H1 (cell line): ENCODE measurements at regions not wholly inside any gene's neighbourhood (a gene's known extent, or its start where the extent isn't known, plus 50 kb on each side); places are given as distances from the start of the nearest gene placed in this dataset.

ENCODE experiments used
- CTCF ChIA-PET: fragments of 300-600 bp; sonication (Branson Sonifier 250); formaldehyde crosslinking; loops from one replicate; lab custom pipeline; 2021; ENCODE audit not compliant: partially characterized antibody; lab: Charles Lee
- POLR2A ChIA-PET: fragments of 300-600 bp; sonication (Branson Sonifier 250); formaldehyde crosslinking; loops from one replicate; lab custom pipeline; 2021; ENCODE audit warnings: inconsistent platforms; ENCODE audit not compliant: partially characterized antibody; lab: Charles Lee
- DNase-seq, 2 experiments: peaks; one replicate each; pipeline versions ENCODE4 v3.0.0 to v3.0.0-alpha.2; 2010 to 2022; ENCODE audit warnings: low spot score in 2 of 2, low read depth in 1 of 2, mixed read lengths in 1 of 2
- FAIRE-seq: peaks from 2 replicates; lab custom pipeline; 2011; peaks lifted over from hg19 to GRCh38; lab: Jason Lieb, UNC
- H2AFZ ChIP-seq: 2 replicates; pipeline ENCODE4 v1.8.1; 2012; ENCODE audit warnings: low read length, inconsistent platforms
- H2AK5ac ChIP-seq: 2 replicates; pipeline ENCODE4 v1.6.1; 2013; ENCODE audit warnings: low read depth, low read length
- H2BK120ac ChIP-seq: replicated peaks from 2 replicates; pipeline ENCODE3; 2013; ENCODE audit warnings: low read depth, low read length, inconsistent platforms
- H2BK12ac ChIP-seq: 2 replicates; pipeline ENCODE4 v1.6.1; 2013; ENCODE audit warnings: low read depth, low read length
- H2BK15ac ChIP-seq: 2 replicates; pipeline ENCODE4 v1.6.1; 2013; ENCODE audit warnings: low read length
- H2BK20ac ChIP-seq: 2 replicates; pipeline ENCODE4 v1.6.1; 2013; ENCODE audit warnings: low read length
- H2BK5ac ChIP-seq: 2 replicates; pipeline ENCODE4 v1.6.1; 2013; ENCODE audit warnings: low read depth, low read length
- H3K14ac ChIP-seq: 2 replicates; pipeline ENCODE4 v1.6.1; 2013; ENCODE audit warnings: inconsistent platforms; ENCODE audit not compliant: insufficient read length
- H3K18ac ChIP-seq: 2 replicates; pipeline ENCODE4 v1.6.1; 2013; ENCODE audit warnings: low read length; ENCODE audit errors: extremely low read depth
- H3K23ac ChIP-seq: 2 replicates; pipeline ENCODE4 v1.6.1; 2013; ENCODE audit warnings: inconsistent platforms; ENCODE audit not compliant: insufficient read length
- H3K23me2 ChIP-seq: 2 replicates; pipeline ENCODE4 v1.6.1; 2013; ENCODE audit warnings: low read depth, low read length
- H3K27ac ChIP-seq: 2 replicates; pipeline ENCODE4 v1.6.1; 2011; ENCODE audit warnings: low read depth, low read length, inconsistent platforms
- H3K27me3 ChIP-seq, 4 experiments: replicated peaks in 1 of 4; 1 replicate in 1 of 4; 2 replicates in 3 of 4; pipeline versions ENCODE4 v1.6.1 to v1.8.1; 2011 to 2013; ENCODE audit warnings: low read length in 3 of 4, mild to moderate bottlenecking in 3 of 4, inconsistent platforms in 2 of 4, mixed read lengths in 2 of 4, moderate library complexity in 1 of 4; ENCODE audit not compliant: control insufficient read depth in 3 of 4, insufficient read depth in 3 of 4; ENCODE audit errors: extremely low read depth in 1 of 4
- H3K36me3 ChIP-seq, 4 experiments: 2 replicates each; pipeline versions ENCODE4 v1.6.1 to v1.8.1; 2011 to 2013; ENCODE audit warnings: mild to moderate bottlenecking in 4 of 4, low read length in 3 of 4, moderate library complexity in 2 of 4, control low read depth in 1 of 4, inconsistent platforms in 1 of 4; ENCODE audit not compliant: insufficient read depth in 4 of 4, control insufficient read depth in 2 of 4
- H3K4ac ChIP-seq: replicated peaks from 2 replicates; pipeline ENCODE3; 2013; ENCODE audit warnings: low read length, low read depth, mixed read lengths, inconsistent platforms; ENCODE audit not compliant: insufficient read length
- H3K4me1 ChIP-seq, 4 experiments: replicated peaks in 1 of 4; 1 replicate in 1 of 4; 2 replicates in 3 of 4; pipeline versions ENCODE4 v1.6.1 to v1.8.1; 2011 to 2013; ENCODE audit warnings: low read length in 3 of 4, inconsistent platforms in 2 of 4, mixed read lengths in 1 of 4; ENCODE audit not compliant: insufficient read depth in 4 of 4, control insufficient read depth in 3 of 4
- H3K4me2 ChIP-seq, 2 experiments: 2 replicates each; pipeline versions ENCODE4 v1.6.1 to v1.8.1; 2011 to 2013; ENCODE audit warnings: low read depth in 2 of 2, low read length in 2 of 2, control low read depth in 1 of 2, inconsistent platforms in 1 of 2, mild to moderate bottlenecking in 1 of 2; ENCODE audit not compliant: insufficient read depth in 1 of 2
- H3K4me3 ChIP-seq, 4 experiments: fragments of 200-600, 300-600 bp in 1 of 4; sonication (generic), shearing (Covaris generic), sonication (Bioruptor Twin) in 1 of 4; 2 replicates each; pipeline versions ENCODE4 v1.5.1 to v1.8.1; 2011 to 2016; ENCODE audit warnings: low read length in 4 of 4, low read depth in 3 of 4, control low read depth in 2 of 4, inconsistent platforms in 2 of 4, mild to moderate bottlenecking in 2 of 4, mixed read lengths in 1 of 4, moderate library complexity in 1 of 4; ENCODE audit not compliant: insufficient read depth in 2 of 4; ENCODE audit errors: extremely low read depth in 1 of 4
- H3K56ac ChIP-seq: replicated peaks from 2 replicates; pipeline ENCODE3; 2013; ENCODE audit warnings: low read depth, mild to moderate bottlenecking, mixed read lengths, low read length, inconsistent platforms; ENCODE audit not compliant: insufficient read length
- H3K79me1 ChIP-seq: 2 replicates; pipeline ENCODE4 v1.6.1; 2013; ENCODE audit warnings: low read depth, low read length, control low read depth
- H3K79me2 ChIP-seq, 2 experiments: 2 replicates each; pipeline versions ENCODE4 v1.6.1 to v1.8.1; 2012 to 2013; ENCODE audit warnings: low read length in 2 of 2, mild to moderate bottlenecking in 2 of 2, inconsistent platforms in 1 of 2; ENCODE audit not compliant: insufficient read depth in 2 of 2, control insufficient read depth in 1 of 2
- H3K9ac ChIP-seq, 4 experiments: replicated peaks in 1 of 4; 1 replicate in 1 of 4; 2 replicates in 3 of 4; pipeline versions ENCODE4 v1.6.1 to v1.8.1; 2011 to 2013; ENCODE audit warnings: low read depth in 3 of 4, low read length in 3 of 4, control low read depth in 2 of 4, mild to moderate bottlenecking in 2 of 4, moderate library complexity in 2 of 4, inconsistent platforms in 1 of 4; ENCODE audit errors: extremely low read depth in 1 of 4
- H3K9me3 ChIP-seq, 2 experiments: 2 replicates each; pipeline versions ENCODE4 v1.6.1 to v1.8.1; 2012 to 2013; ENCODE audit warnings: mild to moderate bottlenecking in 2 of 2, moderate library complexity in 2 of 2, control low read depth in 1 of 2, inconsistent platforms in 1 of 2, low read depth in 1 of 2, low read length in 1 of 2, mixed read lengths in 1 of 2; ENCODE audit not compliant: insufficient read depth in 2 of 2
- H4K20me1 ChIP-seq, 2 experiments: replicated peaks in 1 of 2; 2 replicates each; pipeline versions ENCODE3 to v1.8.1; 2011 to 2013; ENCODE audit warnings: inconsistent platforms in 2 of 2, low read length in 2 of 2, mild to moderate bottlenecking in 1 of 2; ENCODE audit not compliant: insufficient read depth in 2 of 2, control insufficient read depth in 1 of 2
- H4K5ac ChIP-seq: 2 replicates; pipeline ENCODE4 v1.6.1; 2013; ENCODE audit warnings: low read length, low read depth, mixed read lengths, inconsistent platforms; ENCODE audit not compliant: insufficient read length
- H4K8ac ChIP-seq: 2 replicates; pipeline ENCODE4 v1.8.0; 2013; ENCODE audit warnings: mild to moderate bottlenecking, moderate library complexity, low read length, inconsistent platforms; ENCODE audit not compliant: insufficient read depth; ENCODE audit errors: extremely low read depth
- H4K91ac ChIP-seq: replicated peaks from 2 replicates; pipeline ENCODE3; 2013; ENCODE audit warnings: low read length, mixed read lengths, inconsistent platforms; ENCODE audit not compliant: insufficient read length
- ASH2L ChIP-seq: fragments of 200-600, 300-600 bp; sonication (generic); IDR thresholded peaks from one replicate; pipeline ENCODE4 v1.7.1; 2017; ENCODE audit warnings: low read length
- ATF2 ChIP-seq: IDR thresholded peaks from 2 replicates; pipeline ENCODE4 v1.6.1; 2012; ENCODE audit warnings: low read length, inconsistent platforms
- BCL11A ChIP-seq, 2 experiments: IDR thresholded peaks; one replicate each; pipeline ENCODE4 v1.6.1; 2011; ENCODE audit warnings: low read depth in 2 of 2, low read length in 2 of 2, mild to moderate bottlenecking in 2 of 2
- JUN ChIP-seq: IDR thresholded peaks from 2 replicates; pipeline ENCODE4 v1.6.1; 2011; ENCODE audit warnings: low read depth, mild to moderate bottlenecking, improper control_type of control experiment, low read length
- POU5F1 ChIP-seq: IDR thresholded peaks from 2 replicates; pipeline ENCODE4 v1.6.1; 2011; ENCODE audit warnings: low read depth, mild to moderate bottlenecking, low read length, moderate library complexity
- RAD21 ChIP-seq, 2 experiments: IDR thresholded peaks in 1 of 2; conservative IDR thresholded peaks in 1 of 2; 2 replicates each; pipeline ENCODE4 v1.6.1; 2011; ENCODE audit warnings: low read depth in 2 of 2, low read length in 2 of 2, improper control_type of control experiment in 1 of 2, inconsistent platforms in 1 of 2, mild to moderate bottlenecking in 1 of 2, moderate library complexity in 1 of 2
- RFX5 ChIP-seq: IDR thresholded peaks from 2 replicates; pipeline ENCODE4 v1.6.1; 2011; ENCODE audit warnings: low read depth, low read length, improper control_type of control experiment, borderline replicate concordance
- SIRT6 ChIP-seq: IDR thresholded peaks from one replicate; pipeline ENCODE4 v1.7.1; 2012; ENCODE audit warnings: low read length, inconsistent platforms
- SRF ChIP-seq: IDR thresholded peaks from 2 replicates; pipeline ENCODE4 v1.6.1; 2011; ENCODE audit warnings: mild to moderate bottlenecking, low read depth, low read length, moderate library complexity
- WGBS, 2 experiments: shearing (Covaris generic) in 1 of 2; methylation state at CpG; one replicate each; pipeline versions ENCODE4 v1.1.6 to v1.1.7; 2013 to 2015; ENCODE audit warnings: low lambda C conversion rate in 2 of 2, mixed read lengths in 2 of 2, inconsistent platforms in 1 of 2, low coverage in 1 of 2, missing lambda C conversion rate in 1 of 2; ENCODE audit not compliant: insufficient replicate concordance in 2 of 2, insufficient coverage in 1 of 2, insufficient read length in 1 of 2; ENCODE audit errors: extremely low coverage in 1 of 2, missing lambda C conversion rate in 1 of 2; 5-methylcytosine and 5-hydroxymethylcytosine counted together

DNA sequence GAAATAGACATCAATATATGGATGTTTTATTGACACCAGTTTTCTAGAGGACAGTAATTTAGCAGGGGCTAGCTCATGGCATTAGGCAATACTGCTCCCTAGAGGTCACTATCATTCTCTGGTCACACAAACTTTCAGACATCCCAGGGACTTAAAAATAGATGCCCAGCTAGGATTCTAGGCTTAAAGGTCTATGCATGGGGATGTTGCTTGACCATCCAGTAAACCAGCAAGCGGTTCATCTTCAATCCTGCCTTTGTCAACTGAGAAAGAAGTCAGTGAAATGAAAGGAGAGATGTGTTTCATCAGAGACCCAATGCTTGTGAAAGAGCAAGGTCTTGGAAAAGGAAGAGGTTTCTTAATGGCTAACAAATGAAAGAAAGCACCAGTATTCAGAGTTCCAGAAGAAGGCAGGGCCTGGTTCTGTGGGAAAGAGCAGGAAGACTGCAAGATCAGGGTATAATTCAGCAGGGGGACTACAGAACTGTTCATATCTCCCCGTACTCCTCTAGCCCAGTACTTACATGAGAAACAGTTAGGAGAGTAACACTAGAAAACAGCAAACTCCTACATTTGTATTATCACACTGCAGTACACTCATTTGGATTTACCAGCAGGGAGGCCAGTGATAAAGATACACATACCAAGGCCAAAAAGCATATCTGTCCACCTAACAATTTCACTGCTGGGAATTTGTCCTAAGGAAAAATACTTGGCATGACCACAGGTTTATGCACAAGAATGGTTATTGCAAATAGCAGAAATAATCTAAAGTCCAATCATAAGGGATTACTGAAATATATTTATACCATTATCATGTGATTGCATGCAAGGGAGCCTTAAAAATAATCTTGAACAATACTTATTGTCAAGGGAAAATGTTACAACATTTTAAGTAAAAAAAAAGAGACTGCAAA lies 151.4 kb upstream of the LAMA2 start:
- H4K8ac ChIP-seq, result no peak overlapping the region
- no peak overlapping the region for H3K27ac ChIP-seq
- H2AFZ ChIP-seq, result peak overlapping the region; percentile 23; the same call in 1 of the 2 replicates
- H3K27me3 ChIP-seq, result no peaks in the 10 kb centered on the region
- H3K14ac ChIP-seq, result no peak overlapping the region
- ChIA-PET POLR2A (no interaction called here), CTCF (interaction anchor here (0.6 to 3.2 kb wide), 10 partner anchors 9 to 881 kb away, joined by 3 to 18 read pairs (median 4); no protein-coding TSS in a partner anchor)
- H3K18ac ChIP-seq, result no peak overlapping the region
- no peaks in the 10 kb centered on the region for H3K79me2 ChIP-seq
- H2BK120ac ChIP-seq, result no peak overlapping the region
- no peak overlapping the region for H2BK12ac ChIP-seq
- peaks cover 0 to 4% (median 0%) of the 10 kb centered on the region in 4 experiments; a peak in 1 of 7 replicates for H3K4me1 ChIP-seq
- H2AK5ac ChIP-seq, result no peak overlapping the region
- H4K20me1 ChIP-seq, result no peaks in the 10 kb centered on the region
- no peaks in the 10 kb centered on the region for H3K79me1 ChIP-seq
- H3K4me3 ChIP-seq, result no peak overlapping the region
- FAIRE-seq (peak; percentile 88), DNase-seq (no peak)
- no peaks in the 10 kb centered on the region for H3K36me3 ChIP-seq
- H3K23me2 ChIP-seq, result no peaks in the 10 kb centered on the region
- no peak overlapping the region for H3K4ac ChIP-seq
- H3K56ac ChIP-seq, result no peak overlapping the region
- H2BK15ac ChIP-seq, result no peak overlapping the region
- no peak overlapping the region for H2BK5ac ChIP-seq
- H2BK20ac ChIP-seq, result no peak overlapping the region
- H3K23ac ChIP-seq, result no peak overlapping the region
- 70% methylated on average over 2 of the region's 2 CpGs; no CpG with 5 or more reads in 1 of the 2 experiments for WGBS, 2 experiments
- H3K4me2 ChIP-seq, result no peak overlapping the region
- H4K5ac ChIP-seq, result no peak overlapping the region
- no peaks in the 10 kb centered on the region for H3K9me3 ChIP-seq
- H4K91ac ChIP-seq, result no peak overlapping the region
- H3K9ac ChIP-seq, result no peak overlapping the region
- no peak for TF ChIP-seq POU5F1
- no peak for TF ChIP-seq JUN
- TF ChIP-seq BCL11A (IDR thresholded peaks at IDR 0.05; ENCODE audit: low read depth in 2 of 2, low read length in 2 of 2), result no peak
- no peak for TF ChIP-seq ATF2
- peak; percentile 93 to 94 for TF ChIP-seq RAD21 (IDR thresholded peaks at IDR 0.05 in 1 of 2, conservative IDR thresholded peaks at IDR 0.05 in 1 of 2; ENCODE audit: low read depth in 2 of 2, low read length in 2 of 2)
- no peak for TF ChIP-seq RFX5
- no peak for TF ChIP-seq SIRT6
- TF ChIP-seq SRF, result no peak
- no peak for TF ChIP-seq ASH2L
